GM21528 (cell line): ENCODE measurements at regions not wholly inside any gene's neighbourhood (a gene's known extent, or its start where the extent isn't known, plus 50 kb on each side); places are given as distances from the start of the nearest gene placed in this dataset.
"Not testable (repeated sequence)": the region's sequence is repeated elsewhere in the genome, so short reads cannot be mapped to it uniquely, and the experiment has no call there.

Source experiments
- ATAC-seq: cut with Tn5 transposase; IDR thresholded peaks from one replicate; pipeline ENCODE4 v1.9.1; 2021; ENCODE audit warnings: mild to moderate bottlenecking, moderate library complexity; ENCODE audit not compliant: unreplicated experiment, low FRiP score

DNA sequence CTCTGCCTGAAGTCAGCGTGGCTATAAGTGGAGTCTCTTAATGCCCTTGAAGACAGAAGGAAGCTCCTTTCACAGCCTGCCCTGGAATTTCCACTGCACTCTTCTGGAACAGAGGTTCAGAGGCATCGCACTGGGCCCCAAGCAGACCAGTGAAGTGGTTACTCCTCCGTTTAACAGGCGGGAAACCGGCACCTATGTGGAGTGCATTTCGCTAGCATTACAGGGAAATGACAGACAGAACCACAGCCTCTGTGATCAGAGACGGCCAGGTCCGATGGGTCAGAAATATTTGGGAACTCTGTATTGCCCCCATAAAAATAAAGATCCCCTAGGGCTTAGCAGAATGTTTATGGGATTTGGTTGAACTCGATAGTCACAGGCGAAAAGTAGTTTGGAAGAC, 406.9 kb upstream of the PRKCQ start:
- no peak for ATAC-seq

DNA sequence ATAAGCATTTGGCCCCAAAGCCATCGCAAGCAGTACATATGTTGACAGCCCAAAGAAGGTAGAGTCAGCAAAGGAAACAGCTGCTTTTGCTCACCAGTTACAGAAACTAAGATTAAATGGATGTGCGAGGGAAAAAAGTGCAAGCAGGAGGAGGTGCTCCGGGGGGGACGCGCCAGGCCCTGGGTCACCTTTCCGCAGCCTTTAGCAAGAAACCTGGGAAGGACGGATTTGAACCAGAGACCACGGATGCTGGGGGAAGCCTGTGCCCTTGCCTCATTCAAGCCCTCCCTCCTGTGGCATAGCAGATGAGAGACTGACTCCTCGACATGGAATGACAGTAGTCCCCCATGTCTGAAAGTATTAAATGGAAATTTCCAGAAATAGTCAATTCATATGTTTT, 405.6 kb upstream of the PRKCQ start:
- ATAC-seq, result no peak

DNA sequence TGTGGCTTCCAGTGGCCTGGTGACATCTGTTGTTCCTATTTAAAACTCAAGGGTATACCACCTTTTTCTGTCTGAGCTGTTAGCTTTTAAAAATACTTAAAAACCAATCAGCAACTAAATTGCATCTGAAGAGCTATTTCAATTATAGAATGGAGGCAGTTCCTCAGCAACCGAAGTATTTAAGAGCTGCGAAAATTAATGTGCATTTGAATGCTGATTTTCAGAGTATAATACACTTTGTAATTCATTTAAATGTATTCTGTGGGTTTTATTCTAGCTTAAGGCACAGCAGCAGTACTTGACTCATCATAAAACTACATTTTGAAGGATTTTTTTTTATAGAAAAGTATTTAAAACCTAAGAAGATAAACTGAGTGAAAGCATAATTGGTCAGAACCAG, 404.9 kb upstream of the PRKCQ start:
- ATAC-seq, result no peak

DNA sequence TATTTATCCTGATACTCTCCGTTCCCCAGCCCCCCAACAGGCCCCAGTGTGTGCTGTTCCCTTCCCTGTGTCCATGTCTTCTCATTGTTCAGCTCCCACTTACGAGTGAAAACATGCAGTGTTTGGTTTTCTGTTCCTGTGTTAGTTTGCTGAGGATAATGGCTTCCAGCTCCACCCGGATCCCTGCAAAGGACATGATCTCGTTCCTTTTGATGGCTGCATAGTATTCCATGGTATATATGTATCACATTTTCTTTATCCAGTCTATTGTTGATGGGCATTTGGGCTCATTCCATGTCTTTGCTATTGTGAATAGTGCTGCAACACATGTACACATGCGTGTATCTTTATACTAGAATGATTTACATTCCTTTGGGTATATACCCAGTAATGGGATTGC, 403.9 kb upstream of the PRKCQ start:
- not testable (repeated sequence) for ATAC-seq

DNA sequence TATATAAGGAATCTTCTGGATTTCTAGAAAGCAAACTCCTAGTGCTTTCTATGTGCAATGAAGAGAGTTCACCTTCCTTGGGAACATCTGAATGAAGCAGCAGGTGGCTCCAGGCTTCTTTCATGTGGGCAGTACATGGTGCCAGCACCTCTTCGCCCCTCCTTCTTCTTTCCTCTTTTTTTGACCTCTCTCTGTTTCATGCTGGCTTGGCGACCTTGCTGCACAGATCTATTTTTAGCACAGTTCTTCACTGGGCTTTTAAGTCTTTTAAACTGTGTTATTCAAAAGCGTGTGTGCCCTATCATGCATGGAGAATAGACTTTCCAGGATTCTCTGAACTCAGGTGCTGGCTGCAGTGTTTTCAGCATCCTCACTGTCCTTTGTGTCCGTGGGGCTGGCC, 400.3 kb upstream of the PRKCQ start:
- ATAC-seq, result no peak

DNA sequence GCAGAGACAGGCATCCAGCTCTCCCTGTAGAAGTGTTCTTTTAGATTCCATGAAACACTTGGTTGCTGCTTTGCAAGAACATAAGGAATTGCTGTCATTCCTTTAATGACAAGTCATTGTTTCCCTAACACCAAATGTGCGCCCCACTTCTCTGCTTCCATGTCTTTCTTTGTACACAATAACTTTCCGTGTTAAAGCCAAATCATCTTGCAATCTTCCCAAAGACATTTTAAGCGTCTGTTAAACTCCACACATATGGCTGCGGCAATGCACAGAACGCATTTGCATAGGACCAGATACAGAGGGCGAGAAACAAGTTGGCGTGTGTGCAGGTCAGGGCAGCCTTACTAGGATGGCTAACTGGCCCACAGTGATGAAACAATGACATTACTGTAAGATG, 399.3 kb upstream of the PRKCQ start:
- no peak for ATAC-seq

DNA sequence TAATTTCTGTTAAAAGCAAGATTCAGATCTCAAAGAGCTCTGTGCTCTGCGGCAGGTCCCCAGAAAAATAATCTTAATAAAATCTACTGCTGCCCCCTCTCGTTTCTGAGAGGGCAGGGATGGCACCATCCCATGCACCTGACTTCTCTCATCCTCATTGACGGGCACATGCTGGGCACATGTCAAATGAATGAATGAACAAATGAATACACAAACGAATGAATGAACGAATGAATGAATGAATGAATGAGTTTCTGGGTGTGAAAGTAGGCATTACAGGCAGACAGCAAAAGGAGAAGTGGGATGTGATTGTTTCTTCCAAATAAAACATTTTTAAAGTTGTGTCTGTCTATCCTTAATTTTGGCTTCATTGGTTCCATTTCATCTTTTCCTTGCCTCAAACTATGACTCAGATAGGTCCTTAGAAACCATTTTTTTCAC, 398.1 kb upstream of the PRKCQ start:
- ATAC-seq, result no peak

DNA sequence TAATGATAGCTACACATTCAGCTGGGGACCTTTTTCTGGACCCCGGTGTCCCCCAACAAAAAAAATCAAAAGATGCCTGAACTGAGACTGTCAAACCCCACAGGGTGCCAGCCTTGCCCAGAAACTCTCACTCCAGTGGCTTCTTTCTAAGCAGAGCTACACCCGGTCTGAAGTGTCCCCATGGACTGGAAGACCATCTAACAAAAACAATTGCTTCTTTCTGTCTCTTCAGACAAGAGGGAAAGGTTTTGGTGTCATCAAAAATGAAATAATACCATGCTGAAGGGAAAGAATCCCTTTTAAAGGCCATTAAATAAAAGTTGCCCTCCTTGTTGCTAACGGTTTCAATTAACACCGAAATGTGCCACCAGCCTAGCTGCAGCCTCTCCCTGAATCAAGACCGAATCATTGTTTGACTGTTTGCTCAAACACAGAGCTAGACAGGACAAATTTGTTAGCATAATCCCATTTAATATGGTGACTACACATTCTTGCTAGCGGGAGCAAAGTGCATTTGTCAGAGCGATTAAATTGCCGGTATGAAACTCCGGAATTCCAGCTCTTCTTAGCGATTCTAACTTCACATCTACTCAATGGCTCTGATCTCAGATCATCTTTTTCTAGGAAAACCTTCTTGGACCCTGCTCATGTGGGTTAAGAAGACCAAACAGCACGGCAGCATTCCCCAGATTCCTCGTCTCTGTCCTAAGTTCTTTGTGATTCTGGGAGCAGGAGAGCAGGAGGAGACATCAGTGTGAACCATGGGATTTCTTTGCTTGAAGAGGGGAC, 397.5 kb upstream of the PRKCQ start:
- no peak for ATAC-seq

DNA sequence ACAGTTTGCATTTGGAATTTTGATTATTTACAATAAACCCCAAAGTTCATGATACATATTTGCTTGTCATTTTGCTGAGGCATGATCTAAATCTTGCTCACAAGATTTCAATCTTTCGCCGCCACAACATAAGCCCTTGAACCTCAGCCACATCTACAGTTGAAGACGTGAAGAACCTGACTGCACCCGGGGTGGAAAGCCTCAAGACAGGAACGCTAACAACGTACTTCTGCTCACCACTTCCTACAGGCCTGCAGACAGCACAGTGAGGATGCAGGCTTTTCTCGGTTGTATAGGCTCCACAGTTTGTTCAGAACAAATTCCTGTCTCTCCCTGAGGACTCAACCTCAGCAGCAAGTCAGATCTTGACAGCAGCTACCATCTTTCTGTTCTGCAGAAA, 393.8 kb upstream of the PRKCQ start:
- ATAC-seq, result no peak

DNA sequence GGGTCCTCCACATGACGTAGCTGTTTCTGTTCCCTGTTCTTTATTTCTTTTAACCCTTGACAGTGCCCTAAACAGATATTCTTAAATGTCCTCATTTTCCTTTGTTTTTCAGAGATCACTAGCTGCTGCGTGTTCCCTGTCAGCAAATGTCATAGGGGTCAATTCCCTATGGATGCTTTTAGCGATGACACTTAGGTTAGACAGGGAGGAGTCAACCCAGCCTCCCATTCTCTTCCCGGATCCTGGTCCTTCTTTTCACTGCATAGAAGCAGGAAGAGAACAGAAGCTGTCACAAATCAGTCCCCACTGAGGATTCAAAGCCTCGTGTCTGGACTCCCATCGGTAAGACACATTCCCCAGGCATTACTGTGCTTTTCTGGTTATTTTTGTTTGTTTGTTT, 392.1 kb upstream of the PRKCQ start:
- no peak for ATAC-seq

DNA sequence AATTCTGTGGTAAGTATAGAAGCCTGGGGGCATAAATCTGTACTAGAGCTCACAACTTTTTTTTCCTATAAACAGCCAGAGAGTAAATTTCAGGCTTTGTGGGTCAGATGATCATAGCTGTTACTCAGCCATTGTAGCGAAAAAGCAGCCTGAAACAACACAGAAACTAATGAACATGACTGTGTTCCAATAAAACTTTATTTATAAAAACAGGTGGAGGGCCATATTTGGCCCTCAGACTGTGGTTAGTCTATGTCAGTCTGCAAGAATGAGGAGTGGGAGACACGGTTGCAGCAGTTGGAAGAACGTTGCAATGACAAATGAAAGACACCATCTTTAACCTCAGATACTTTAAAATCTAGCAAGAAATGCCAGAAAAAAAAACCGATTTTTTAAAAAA, 389.6 kb upstream of the PRKCQ start:
- no peak for ATAC-seq

DNA sequence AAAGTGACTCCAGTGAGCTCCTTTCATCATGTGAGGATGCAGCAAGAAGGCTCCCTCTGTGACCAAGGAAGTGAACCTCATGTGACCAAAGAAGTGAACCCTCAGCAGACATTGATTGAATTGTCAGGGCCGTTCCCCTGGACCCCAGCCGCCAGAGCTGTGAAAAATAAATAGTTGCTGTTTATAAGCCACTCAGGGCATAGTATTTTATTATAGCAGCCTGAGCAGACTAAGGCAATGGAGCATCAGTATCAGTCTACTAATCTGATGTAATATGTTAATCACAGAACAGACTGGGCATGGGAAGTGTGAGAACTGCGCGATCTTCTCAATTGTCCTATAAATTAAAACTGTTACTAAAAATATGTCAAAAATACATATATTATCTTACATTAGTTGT, 384.5 kb upstream of the PRKCQ start:
- ATAC-seq, result no peak

DNA sequence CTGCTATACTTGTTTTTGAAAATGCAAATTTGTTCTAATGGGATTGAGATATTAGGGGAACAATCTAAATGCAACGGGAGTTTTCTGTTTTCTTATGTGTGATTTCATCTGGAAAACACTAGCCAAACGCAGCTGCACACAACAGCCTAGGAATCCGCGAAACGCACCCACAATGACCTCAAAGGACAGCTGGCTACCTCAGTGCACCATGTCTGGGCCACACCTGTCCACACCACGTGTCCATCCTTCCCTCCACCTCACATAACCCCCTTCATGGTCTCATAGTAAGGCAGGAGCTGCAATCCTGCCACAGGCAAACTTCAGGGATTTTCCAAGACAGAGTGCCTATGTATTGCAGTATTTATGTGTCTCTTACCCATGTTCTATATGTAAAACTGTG, 382.5 kb upstream of the PRKCQ start:
- ATAC-seq, result no peak

DNA sequence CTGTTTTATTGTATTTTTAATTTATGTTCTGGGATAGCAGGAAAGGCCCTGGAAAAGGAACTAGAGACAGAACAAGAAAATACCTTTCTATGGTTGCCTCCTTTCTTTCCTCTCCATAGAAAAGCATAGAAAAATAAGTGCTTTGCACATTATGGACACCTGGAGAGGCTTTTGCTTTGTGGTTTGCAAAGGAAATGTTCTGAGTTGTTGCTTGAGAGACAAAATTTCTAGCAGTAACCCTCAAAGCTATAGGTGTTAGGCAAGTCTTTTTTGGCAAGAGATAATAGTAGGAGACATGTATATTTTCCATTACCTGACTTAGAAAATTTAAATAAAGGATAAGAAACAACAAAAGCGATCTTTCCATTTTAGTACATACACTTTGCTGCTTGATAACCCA, 378.6 kb upstream of the PRKCQ start:
- ATAC-seq, result no peak

DNA sequence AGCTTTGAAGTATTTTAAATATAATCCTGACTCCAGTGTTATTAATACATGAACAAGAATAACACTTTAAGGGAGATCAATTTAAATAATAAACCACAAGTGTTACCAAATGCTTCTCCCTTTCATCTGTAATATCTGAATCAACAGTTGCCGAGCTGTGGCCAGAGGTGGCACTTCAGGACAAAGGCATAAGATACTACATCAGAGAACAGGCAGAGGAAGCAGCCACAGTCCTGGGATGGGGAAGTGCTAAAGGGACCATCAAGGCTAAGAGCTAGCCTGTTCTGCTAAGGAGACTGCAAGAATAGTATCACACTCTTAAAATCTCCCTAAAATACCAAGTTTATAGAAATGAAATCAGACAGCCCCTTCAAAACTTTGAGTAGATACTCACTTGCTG, 378.2 kb upstream of the PRKCQ start:
- ATAC-seq, result no peak

DNA sequence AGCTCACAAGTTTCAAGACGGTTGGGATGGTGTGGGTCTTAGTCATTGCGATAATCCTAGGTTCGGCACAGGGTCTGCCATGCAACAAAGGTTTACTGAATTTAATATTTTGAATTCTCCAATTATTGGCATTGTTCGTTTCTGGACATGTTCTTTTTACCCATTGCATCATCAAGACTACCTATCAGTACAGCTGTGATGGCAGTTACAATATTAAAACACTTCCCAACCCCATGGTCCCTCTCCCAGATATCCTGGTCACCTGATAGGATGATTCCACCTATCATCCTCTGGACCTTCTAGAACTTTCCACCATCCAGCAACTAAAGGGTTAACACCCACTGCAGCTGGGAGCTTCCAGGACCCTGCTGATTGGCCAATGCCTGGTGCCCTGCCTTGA, 377.8 kb upstream of the PRKCQ start:
- no peak for ATAC-seq

DNA sequence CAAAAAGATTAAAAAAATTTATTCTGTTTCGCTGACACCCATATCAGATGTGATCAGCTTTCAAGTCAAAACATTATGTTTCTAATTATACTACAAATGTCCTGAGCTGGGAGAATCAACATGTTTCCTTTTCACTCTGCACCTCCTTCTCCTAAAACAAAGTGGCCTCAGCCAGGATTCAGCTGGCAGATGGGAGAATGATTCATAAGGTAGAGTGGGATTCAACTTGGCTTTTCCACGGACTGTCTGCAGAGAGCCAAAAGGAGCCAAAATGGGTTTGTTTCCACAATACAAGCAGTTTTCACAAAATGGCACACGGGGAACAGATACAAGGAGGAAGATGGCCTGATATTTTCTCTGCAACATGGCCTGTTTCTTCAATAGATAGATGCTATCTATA, 376.5 kb upstream of the PRKCQ start:
- no peak for ATAC-seq

DNA sequence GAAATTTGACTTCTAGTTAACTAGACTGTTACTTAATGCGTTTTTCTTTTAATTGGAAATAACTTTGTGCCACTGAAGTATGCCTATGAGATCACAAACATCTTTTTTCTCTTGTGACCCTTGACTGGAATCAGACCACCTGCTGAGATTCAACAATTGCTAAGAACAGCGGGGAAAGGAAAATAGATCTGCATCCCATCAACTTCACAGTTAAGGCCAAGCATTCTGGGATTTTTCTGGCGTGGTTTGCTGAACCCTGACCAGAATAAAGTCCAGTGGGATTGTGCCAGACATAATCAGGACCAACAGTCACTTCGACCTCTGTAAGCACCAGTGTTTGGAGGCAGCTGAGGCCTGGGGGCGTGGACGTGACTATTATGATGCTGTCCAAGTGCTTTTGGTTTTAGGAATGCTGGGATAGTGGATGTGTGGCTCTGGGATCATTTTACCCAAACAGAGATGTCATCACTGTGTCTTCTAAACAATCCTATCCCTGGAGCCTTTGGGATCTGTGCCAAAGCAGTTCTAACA, 373.3 kb upstream of the PRKCQ start:
- no peak for ATAC-seq

DNA sequence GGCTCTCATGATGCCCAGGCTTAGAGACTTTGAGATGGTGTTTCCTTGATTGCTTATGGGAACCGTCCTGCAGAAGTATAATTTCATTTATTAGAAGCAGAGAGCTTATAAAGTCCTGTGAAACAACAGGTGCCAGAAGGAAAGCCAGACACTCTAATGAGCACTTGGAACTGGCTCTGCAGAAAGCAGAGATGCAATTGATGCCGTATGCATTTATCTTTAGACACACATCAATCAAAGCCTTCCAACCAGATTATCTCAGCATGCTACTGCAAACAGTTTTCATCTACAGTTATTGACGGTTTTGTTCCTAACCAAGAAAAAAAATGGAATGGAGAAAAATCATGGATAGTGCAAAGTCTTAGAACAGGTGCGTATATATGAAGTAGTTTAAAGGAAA, 371.7 kb upstream of the PRKCQ start:
- ATAC-seq, result no peak

DNA sequence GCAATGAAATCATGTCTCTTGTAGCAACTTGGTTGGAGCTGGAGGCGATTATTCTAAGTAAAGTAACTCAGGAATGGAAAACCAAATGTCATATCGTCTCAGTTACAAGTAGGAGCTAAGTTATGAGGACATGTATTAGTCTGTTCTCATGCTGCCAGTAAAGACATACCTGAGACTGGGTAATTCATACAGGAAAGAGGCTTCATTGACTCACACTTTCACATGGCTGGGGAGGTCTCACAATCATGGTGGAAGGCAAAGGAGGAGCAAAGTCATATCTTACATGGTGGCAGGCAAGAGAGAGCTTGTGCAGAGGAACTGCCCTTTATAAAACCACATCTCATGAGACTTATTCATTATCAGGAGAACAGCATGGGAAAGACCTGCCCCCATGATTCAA, 370.1 kb upstream of the PRKCQ start:
- no peak for ATAC-seq

DNA sequence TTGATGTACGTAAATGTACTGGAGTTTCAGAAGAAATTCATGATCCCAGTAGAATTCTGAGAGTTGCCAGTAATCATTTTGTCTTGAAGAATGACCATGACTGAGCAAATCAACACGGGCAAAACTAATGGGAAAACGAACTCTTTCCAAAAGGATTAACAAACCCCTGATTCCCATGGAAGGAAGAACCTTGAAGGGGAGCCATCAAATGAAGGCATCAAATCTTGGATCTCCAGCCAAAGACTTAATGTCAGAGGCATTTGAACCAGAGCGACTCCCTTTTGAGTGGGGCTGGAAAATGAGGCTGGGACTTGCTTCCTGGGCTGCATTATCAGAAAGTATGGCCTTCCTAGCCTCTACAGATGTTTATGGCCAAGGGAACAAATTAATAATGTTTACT, 364.4 kb upstream of the PRKCQ start:
- ATAC-seq, result no peak

DNA sequence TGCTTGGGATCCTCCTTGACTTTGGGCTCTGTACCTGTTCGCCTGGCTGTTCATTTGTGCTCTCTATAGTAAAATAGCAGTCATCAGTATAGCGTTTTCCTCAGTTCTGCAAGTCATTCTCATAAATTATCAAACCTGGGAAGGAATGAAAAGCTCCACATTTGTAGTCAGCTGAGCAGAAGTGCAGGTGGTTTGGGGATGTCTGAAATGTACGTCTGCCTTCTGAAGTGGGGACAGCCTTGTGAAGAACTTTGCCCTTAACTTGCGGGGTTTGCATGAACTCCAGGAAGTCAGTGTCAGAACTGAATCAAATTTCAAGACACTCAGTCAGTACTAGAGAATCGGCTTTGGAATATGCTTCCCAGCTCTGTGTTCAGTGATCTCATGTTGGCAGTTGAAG, 358.3 kb upstream of the PRKCQ start:
- no peak for ATAC-seq

DNA sequence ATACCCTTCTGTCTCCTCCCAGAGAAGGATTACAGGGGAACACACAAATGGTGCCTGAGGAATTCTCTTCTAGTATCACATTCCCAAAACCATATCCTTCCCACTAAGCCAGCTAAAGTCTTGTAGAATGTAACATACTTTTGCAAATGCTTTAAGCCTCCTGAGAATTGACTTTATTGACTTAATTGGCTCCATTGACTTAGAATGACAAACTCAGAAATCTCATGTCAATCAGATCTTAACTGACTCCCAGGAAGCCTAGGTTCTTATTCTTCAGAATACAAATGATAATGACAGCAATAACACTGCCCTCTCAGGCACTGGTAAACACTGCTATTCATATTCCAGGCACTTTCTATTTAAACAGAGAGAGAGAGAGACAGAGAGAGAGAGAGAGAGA, 356.9 kb upstream of the PRKCQ start:
- ATAC-seq, result no peak
